A673 (cell line): ENCODE measurements at regions not wholly inside any gene's neighbourhood (a gene's known extent, or its start where the extent isn't known, plus 50 kb on each side); places are given as distances from the start of the nearest gene placed in this dataset.
A peak's percentile ranks its signal among the peaks of the same experiment; 100 is the strongest.

Experiments
- BruUV-seq: library from RNA; stranded (reverse); fragments of 400-500 nt; replicated peaks from 2 replicates; lab custom pipeline; 2021; lab: Mats Ljungman, UMichigan
- CTCF ChIA-PET: fragments of 300-600 bp; sonication (Branson Sonifier 250); formaldehyde crosslinking; loops from one replicate; lab custom pipeline; 2022; ENCODE audit warnings: antibody characterized with exemption; lab: Charles Lee
- POLR2A ChIA-PET: fragments of 300-600 bp; sonication (Branson Sonifier 250); formaldehyde crosslinking; loops from one replicate; lab custom pipeline; 2022; ENCODE audit warnings: antibody characterized with exemption; ENCODE audit not compliant: low non-redundant PET; lab: Charles Lee
- DNase-seq: peaks from one replicate; pipeline ENCODE4 v3.0.0-alpha.2; 2015; ENCODE audit warnings: low spot score
- H3K27ac ChIP-seq: fragments of 200-600 bp; sonication (generic); 2 replicates; pipeline ENCODE4 v1.5.1; 2016; ENCODE audit warnings: mixed run types, low read depth, mild to moderate bottlenecking, mixed read lengths, antibody characterized with exemption, low read length; ENCODE audit not compliant: poor library complexity, severe bottlenecking
- H3K27me3 ChIP-seq: fragments of 200-600 bp; sonication (generic); replicated peaks from 2 replicates; pipeline ENCODE4 v1.6.1; 2017; ENCODE audit warnings: mixed run types, low read depth, mild to moderate bottlenecking, mixed read lengths, antibody characterized with exemption, low read length; ENCODE audit not compliant: insufficient read depth, poor library complexity
- H3K36me3 ChIP-seq: fragments of 200-600 bp; sonication (generic); 2 replicates; pipeline ENCODE4 v1.6.1; 2016; ENCODE audit warnings: mixed run types, mild to moderate bottlenecking, mixed read lengths, antibody characterized with exemption, low read length; ENCODE audit not compliant: insufficient read depth, poor library complexity, severe bottlenecking
- H3K4me1 ChIP-seq: fragments of 200-600 bp; sonication (generic); 2 replicates; pipeline ENCODE4 v1.6.1; 2017; ENCODE audit warnings: mixed run types, mild to moderate bottlenecking, mixed read lengths, antibody characterized with exemption, low read length; ENCODE audit not compliant: insufficient read depth, poor library complexity, severe bottlenecking
- H3K4me3 ChIP-seq: fragments of 200-600 bp; sonication (generic); 2 replicates; pipeline ENCODE4 v1.5.1; 2016; ENCODE audit warnings: low read depth, mixed run types, mild to moderate bottlenecking, mixed read lengths, low read length; ENCODE audit not compliant: poor library complexity, severe bottlenecking
- H3K9me3 ChIP-seq: fragments of 200-600 bp; sonication (generic); 2 replicates; pipeline ENCODE4 v1.6.1; 2016; ENCODE audit warnings: mixed run types, low read depth, mild to moderate bottlenecking, mixed read lengths, antibody characterized with exemption, low read length; ENCODE audit not compliant: poor library complexity, severe bottlenecking
- EZH2 ChIP-seq: fragments of 200-600 bp; sonication (generic); IDR thresholded peaks from 2 replicates; pipeline ENCODE4 v1.6.1; 2017; ENCODE audit warnings: borderline replicate concordance, low read depth, mild to moderate bottlenecking, mixed read lengths, antibody characterized with exemption, low read length; ENCODE audit not compliant: poor library complexity, severe bottlenecking
- intact Hi-C: fragments of 100-400 bp; cut with micrococcal nuclease; formaldehyde crosslinking; loops from one replicate; pipeline ENCODE4 v1.10.0; 2022; ENCODE audit not compliant: unreplicated experiment
- TF ChIP-seq, protein P1 (sequence below): fragments of 300-800, 200-600 bp; sonication (generic); conservative IDR thresholded peaks from 2 replicates; pipeline ENCODE4 v1.5.1; 2017; ENCODE audit warnings: low read depth, mild to moderate bottlenecking, antibody characterized with exemption, low read length, moderate library complexity, mixed read lengths

DNA sequence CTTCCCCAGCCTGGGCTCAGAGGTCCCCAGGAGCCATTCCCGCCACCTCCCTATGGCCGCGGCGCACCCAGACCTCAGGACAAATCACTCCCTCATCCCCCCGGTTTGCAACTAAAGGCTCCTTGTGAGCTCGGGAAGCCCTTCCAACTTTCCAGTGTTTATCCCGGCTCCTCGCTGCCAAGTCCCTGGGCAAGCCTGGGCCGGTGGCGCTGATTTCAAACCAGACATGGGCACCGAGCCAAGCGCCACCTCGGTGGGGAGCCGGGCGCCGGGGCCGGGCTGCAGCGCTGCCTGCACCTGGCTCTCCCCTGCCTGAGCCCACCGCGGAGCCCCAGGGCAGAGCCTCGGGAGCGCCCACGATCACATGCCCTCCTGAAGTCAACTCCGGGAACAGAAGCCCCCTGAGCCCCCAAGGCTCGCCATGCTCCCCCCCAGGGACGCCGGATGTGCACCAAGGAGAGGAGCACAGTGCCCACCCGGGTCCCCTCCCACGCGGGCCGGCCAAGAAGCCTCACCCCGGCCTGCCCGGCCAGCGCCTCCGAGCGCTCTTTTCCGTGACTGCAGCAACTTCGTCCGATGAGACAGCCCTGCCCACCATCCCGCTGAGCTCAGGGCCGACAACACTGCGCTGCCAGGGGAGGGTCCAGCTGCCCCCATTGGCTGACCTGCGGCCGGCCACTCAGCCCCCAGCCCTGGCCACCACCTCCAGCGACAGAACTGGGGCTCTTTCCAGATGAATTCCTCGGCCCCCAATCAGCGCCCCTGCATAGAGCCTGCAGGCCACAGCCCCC, 50.0 kb downstream of the NCOR2 start:
- H3K36me3 ChIP-seq = no peaks in the 10 kb centered on the region
- ChIA-PET CTCF (interaction anchor here (1.1 kb wide), 1 partner anchor 9 kb away, joined by 3 read pairs; no protein-coding TSS in a partner anchor), POLR2A (no interaction called here)
- TF ChIP-seq, protein P1, sequence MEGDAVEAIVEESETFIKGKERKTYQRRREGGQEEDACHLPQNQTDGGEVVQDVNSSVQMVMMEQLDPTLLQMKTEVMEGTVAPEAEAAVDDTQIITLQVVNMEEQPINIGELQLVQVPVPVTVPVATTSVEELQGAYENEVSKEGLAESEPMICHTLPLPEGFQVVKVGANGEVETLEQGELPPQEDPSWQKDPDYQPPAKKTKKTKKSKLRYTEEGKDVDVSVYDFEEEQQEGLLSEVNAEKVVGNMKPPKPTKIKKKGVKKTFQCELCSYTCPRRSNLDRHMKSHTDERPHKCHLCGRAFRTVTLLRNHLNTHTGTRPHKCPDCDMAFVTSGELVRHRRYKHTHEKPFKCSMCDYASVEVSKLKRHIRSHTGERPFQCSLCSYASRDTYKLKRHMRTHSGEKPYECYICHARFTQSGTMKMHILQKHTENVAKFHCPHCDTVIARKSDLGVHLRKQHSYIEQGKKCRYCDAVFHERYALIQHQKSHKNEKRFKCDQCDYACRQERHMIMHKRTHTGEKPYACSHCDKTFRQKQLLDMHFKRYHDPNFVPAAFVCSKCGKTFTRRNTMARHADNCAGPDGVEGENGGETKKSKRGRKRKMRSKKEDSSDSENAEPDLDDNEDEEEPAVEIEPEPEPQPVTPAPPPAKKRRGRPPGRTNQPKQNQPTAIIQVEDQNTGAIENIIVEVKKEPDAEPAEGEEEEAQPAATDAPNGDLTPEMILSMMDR = no peak
- TF ChIP-seq EZH2 = no peak
- peaks cover 58% of the 10 kb centered on the region for H3K4me1 ChIP-seq
- H3K4me3 ChIP-seq = peak overlapping the region; percentile 57
- peak overlapping the region; percentile 96 for H3K27ac ChIP-seq
- intact Hi-C loops = no loop called here
- BruUV-seq = no TSS peak
- no peaks in the 10 kb centered on the region for H3K9me3 ChIP-seq
- no peaks in the 10 kb centered on the region for H3K27me3 ChIP-seq
- peak; percentile 73 for DNase-seq

DNA sequence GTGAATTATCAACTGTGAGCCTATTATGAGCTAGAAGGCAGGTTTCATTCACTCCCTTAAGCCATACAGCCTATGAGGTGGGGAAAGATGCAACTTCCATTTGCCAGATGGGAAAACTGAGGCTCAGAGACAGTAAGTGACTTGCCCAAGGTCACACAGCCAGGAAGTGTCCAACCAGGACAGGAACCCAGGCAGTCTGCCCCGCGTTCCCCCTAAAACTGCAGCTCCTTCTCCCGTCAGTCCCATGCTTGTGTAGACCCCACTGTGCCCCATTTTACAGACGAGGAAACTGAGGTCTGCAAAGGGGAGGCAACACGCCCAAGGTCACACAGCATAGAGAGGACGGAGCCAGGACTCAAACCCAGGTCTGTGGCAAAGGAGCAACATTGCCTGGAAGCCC, 50.6 kb downstream of the NCOR2 start:
- H3K4me3 ChIP-seq = peak overlapping the region; percentile 57
- TF ChIP-seq EZH2 = no peak
- TF ChIP-seq, protein P1 = no peak

DNA sequence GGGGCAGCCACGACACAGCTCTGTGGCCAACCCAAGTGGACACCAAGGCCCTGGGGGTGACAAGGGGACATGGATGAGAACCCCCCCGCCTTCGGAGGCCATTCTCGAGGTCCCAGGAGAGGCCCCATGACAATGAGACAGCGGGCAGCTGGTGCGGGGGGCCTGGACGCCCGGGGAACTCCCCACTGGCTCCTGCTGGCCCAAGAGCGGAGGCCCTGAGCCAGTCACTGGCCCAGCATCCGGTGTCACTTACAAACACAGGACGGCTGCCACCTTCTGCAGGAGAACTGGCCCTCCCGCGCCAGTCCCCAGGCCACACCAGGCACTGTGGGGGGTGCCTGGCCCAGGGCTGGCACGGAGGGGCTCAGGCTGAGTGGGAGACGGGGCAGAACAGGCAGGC, 51.4 kb downstream of the NCOR2 start:
- H3K4me1 ChIP-seq = peaks cover 59% of the 10 kb centered on the region
- BruUV-seq = no TSS peak
- CTCF ChIA-PET = no interaction called here

More for the DNA sequence above, 50.6 kb downstream of the NCOR2 start:
- ChIA-PET CTCF (no interaction called here), POLR2A (no interaction called here)
- Histone ChIP-seq H3K27me3 (no peaks in the 10 kb centered on the region), H3K36me3 (no peaks in the 10 kb centered on the region), H3K4me1 (peaks cover 59% of the 10 kb centered on the region), H3K9me3 (no peaks in the 10 kb centered on the region), H3K27ac (peak overlapping the region; percentile 96)
- intact Hi-C loops = no loop called here
- DNase-seq = no peak
- no TSS peak for BruUV-seq

More for the DNA sequence above, 51.4 kb downstream of the NCOR2 start:
- Histone ChIP-seq H3K9me3 (no peaks in the 10 kb centered on the region), H3K27me3 (no peaks in the 10 kb centered on the region), H3K4me3 (no peak overlapping the region), H3K27ac (peak overlapping the region; percentile 96), H3K36me3 (no peaks in the 10 kb centered on the region)
- TF ChIP-seq, protein P1 = no peak
- DNase-seq = no peak
- POLR2A ChIA-PET = no interaction called here
- intact Hi-C loops = no loop called here
